Keratinocyte (primary cell): ENCODE measurements at regions not wholly inside any gene's neighbourhood (a gene's known extent, or its start where the extent isn't known, plus 50 kb on each side); places are given as distances from the start of the nearest gene placed in this dataset.

Source experiments
- EZH2 ChIP-seq: IDR thresholded peaks from one replicate; pipeline ENCODE4 v1.6.1; 2012; ENCODE audit warnings: inconsistent platforms, mild to moderate bottlenecking, low read length, moderate library complexity
- TF ChIP-seq, protein P1 (sequence below), 3 experiments: IDR thresholded peaks in 1 of 3; conservative IDR thresholded peaks in 1 of 3; optimal IDR thresholded peaks in 1 of 3; 2 replicates in 2 of 3; 3 replicates in 1 of 3; pipeline versions ENCODE3 to v1.5.1; 2011; ENCODE audit warnings: low read length in 3 of 3, mild to moderate bottlenecking in 3 of 3, moderate library complexity in 2 of 3, control low read depth in 1 of 3, inconsistent platforms in 1 of 3; ENCODE audit not compliant: insufficient read depth in 2 of 3; ENCODE audit errors: extremely low read depth in 1 of 3

DNA sequence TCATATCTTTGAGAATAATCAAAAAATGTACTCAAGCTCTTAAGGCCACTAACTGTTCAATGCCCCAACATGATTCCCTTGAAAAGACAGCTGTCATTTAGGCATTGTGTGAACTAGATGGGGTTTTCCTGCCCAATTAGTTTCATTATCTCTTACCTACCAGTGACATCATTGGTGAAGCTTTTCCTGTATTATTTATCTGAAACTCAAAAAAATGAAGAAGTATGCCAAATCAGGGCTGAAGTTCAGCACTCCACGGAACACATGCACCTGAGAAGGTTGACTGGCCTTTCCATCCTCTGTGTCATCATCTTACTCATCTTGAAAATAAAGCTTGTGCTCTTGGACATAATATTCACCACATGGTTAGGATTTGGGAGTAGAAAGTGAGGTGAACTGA, 126.4 kb downstream of the TXNL1 start:
- TF ChIP-seq, protein P1, sequence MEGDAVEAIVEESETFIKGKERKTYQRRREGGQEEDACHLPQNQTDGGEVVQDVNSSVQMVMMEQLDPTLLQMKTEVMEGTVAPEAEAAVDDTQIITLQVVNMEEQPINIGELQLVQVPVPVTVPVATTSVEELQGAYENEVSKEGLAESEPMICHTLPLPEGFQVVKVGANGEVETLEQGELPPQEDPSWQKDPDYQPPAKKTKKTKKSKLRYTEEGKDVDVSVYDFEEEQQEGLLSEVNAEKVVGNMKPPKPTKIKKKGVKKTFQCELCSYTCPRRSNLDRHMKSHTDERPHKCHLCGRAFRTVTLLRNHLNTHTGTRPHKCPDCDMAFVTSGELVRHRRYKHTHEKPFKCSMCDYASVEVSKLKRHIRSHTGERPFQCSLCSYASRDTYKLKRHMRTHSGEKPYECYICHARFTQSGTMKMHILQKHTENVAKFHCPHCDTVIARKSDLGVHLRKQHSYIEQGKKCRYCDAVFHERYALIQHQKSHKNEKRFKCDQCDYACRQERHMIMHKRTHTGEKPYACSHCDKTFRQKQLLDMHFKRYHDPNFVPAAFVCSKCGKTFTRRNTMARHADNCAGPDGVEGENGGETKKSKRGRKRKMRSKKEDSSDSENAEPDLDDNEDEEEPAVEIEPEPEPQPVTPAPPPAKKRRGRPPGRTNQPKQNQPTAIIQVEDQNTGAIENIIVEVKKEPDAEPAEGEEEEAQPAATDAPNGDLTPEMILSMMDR (optimal IDR thresholded peaks at IDR 0.05 in 1 of 3, IDR thresholded peaks at IDR 0.05 in 1 of 3, conservative IDR thresholded peaks at IDR 0.05 in 1 of 3; ENCODE audit: extremely low read depth in 1 of 3, insufficient read depth in 2 of 3, low read length in 3 of 3), result no peak
- no peak for TF ChIP-seq EZH2
